SH-SY5Y (cell line): ENCODE measurements at regions not wholly inside any gene's neighbourhood (a gene's known extent, or its start where the extent isn't known, plus 50 kb on each side); places are given as distances from the start of the nearest gene placed in this dataset.

ENCODE experiments used
- GATA2 ChIP-seq: IDR thresholded peaks from 2 replicates; pipeline ENCODE4 v1.6.1; 2011; ENCODE audit warnings: mild to moderate bottlenecking, low read depth, low read length
- GATA3 ChIP-seq: IDR thresholded peaks from 2 replicates; pipeline ENCODE4 v1.6.1; 2011; ENCODE audit warnings: low read depth, mild to moderate bottlenecking, low read length, moderate library complexity

GRCh38 chr13:52916486-52916990 is 68.1 kb upstream of the PCDH8 start:
- TF ChIP-seq GATA2, result no peak
- no peak for TF ChIP-seq GATA3
